Glutamatergic neuron (in vitro differentiated cells): ENCODE measurements at regions not wholly inside any gene's neighbourhood (a gene's known extent, or its start where the extent isn't known, plus 50 kb on each side); places are given as distances from the start of the nearest gene placed in this dataset.

ENCODE experiments used
- DNase-seq: peaks from one replicate; pipeline ENCODE4 v3.0.0; 2022
- H3K27ac Mint-ChIP-seq: one replicate; pipeline ENCODE4 v1.8.0; 2020; ENCODE audit warnings: mild to moderate bottlenecking, mixed read lengths, inconsistent platforms; ENCODE audit not compliant: unreplicated experiment
- H3K27me3 Mint-ChIP-seq: one replicate; pipeline ENCODE4 v1.8.0; 2020; ENCODE audit warnings: mild to moderate bottlenecking, moderate library complexity, mixed read lengths, inconsistent platforms; ENCODE audit not compliant: unreplicated experiment
- H3K36me3 Mint-ChIP-seq: one replicate; pipeline ENCODE4 v1.8.0; 2020; ENCODE audit warnings: mild to moderate bottlenecking, mixed read lengths, inconsistent platforms; ENCODE audit not compliant: unreplicated experiment
- H3K4me1 Mint-ChIP-seq: one replicate; pipeline ENCODE4 v1.8.0; 2020; ENCODE audit warnings: mild to moderate bottlenecking, low read depth, mixed read lengths, inconsistent platforms; ENCODE audit not compliant: unreplicated experiment
- H3K4me3 Mint-ChIP-seq: one replicate; pipeline ENCODE4 v1.8.0; 2020; ENCODE audit warnings: mild to moderate bottlenecking, mixed read lengths, inconsistent platforms; ENCODE audit not compliant: unreplicated experiment
- H3K9me3 Mint-ChIP-seq: one replicate; pipeline ENCODE4 v1.8.0; 2020; ENCODE audit warnings: mild to moderate bottlenecking, moderate library complexity, mixed read lengths, inconsistent platforms; ENCODE audit not compliant: unreplicated experiment
- CTCF ChIP-seq: fragments of 200-600 bp; sonication (generic); IDR thresholded peaks from one replicate; pipeline ENCODE4 v1.5.0; 2021; ENCODE audit not compliant: partially characterized antibody, unreplicated experiment

- Mint-ChIP-seq H3K9me3 (no peaks in the 10 kb centered on the region), H3K36me3 (no peaks in the 10 kb centered on the region), H3K27me3 (peaks cover 5% of the 10 kb centered on the region), H3K27ac (no peak overlapping the region), H3K4me3 (no peak overlapping the region), H3K4me1 (no peaks in the 10 kb centered on the region)
- DNase-seq: no peak
- TF ChIP-seq CTCF: no peak
Observed at GRCh38 chr1:212192261-212192998, 92.8 kb upstream of the PPP2R5A start.

DNA sequence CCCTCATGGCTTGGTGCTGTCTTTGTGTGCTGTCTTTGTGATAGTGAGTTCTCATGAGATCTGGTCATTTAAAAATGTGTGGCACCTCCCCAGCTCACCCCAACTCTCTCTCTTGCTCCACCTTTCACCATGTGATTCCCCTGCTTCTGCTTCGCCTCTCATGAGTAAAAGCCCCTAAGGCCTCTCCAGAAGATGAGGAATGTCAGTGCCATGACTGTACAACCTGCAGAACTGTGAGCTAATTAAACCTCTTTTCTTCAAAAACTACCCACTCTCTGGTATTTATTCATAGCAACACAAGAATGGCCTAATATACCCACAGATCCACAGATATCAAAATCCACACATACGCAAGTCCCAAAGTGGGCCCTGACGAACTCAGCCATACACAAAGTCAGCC is 88.9 kb upstream of the PPP2R5A start:
- no peak overlapping the region for H3K4me3 Mint-ChIP-seq
- H3K27ac Mint-ChIP-seq: no peak overlapping the region
- H3K27me3 Mint-ChIP-seq: peaks cover 2% of the 10 kb centered on the region
- no peaks in the 10 kb centered on the region for H3K36me3 Mint-ChIP-seq
- no peaks in the 10 kb centered on the region for H3K9me3 Mint-ChIP-seq
- no peak for TF ChIP-seq CTCF
- H3K4me1 Mint-ChIP-seq: no peaks in the 10 kb centered on the region
- no peak for DNase-seq

- no peak for TF ChIP-seq CTCF
- H3K9me3 Mint-ChIP-seq: no peaks in the 10 kb centered on the region
- H3K4me1 Mint-ChIP-seq: no peaks in the 10 kb centered on the region
- DNase-seq: no peak
- peaks cover 1% of the 10 kb centered on the region for H3K27me3 Mint-ChIP-seq
- no peak overlapping the region for H3K27ac Mint-ChIP-seq
- no peak overlapping the region for H3K4me3 Mint-ChIP-seq
- H3K36me3 Mint-ChIP-seq: no peaks in the 10 kb centered on the region
Observed at GRCh38 chr1:212201461-212201860, 83.7 kb upstream of the PPP2R5A start.

- Mint-ChIP-seq H3K27me3 (peaks cover 2% of the 10 kb centered on the region), H3K27ac (no peak overlapping the region), H3K4me1 (no peaks in the 10 kb centered on the region), H3K36me3 (no peaks in the 10 kb centered on the region), H3K9me3 (no peaks in the 10 kb centered on the region), H3K4me3 (no peak overlapping the region)
- no peak for TF ChIP-seq CTCF
- no peak for DNase-seq
Observed at GRCh38 chr1:212203630-212204029, 81.6 kb upstream of the PPP2R5A start.

DNA sequence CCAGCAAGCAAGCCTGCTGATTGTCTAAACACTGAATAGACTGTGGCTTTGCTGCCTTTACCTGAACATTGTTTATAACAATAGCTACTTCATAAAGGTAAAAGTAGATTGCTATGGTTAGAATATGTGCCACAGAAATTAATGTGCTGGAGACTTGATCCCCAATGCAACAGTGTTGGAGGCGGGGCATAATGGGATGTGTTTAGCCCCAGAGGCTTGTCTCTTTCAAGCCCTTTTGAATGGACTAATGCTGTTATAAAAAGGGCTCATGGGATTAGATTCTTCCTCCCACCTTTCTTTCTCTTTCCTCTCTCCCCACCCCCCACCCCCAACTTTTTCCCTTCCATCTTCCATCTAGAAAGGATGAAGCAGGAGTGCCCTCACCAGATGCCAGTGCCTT is 80.2 kb upstream of the PPP2R5A start:
- Mint-ChIP-seq H3K27ac (no peak overlapping the region), H3K4me3 (no peak overlapping the region), H3K9me3 (no peaks in the 10 kb centered on the region), H3K4me1 (no peaks in the 10 kb centered on the region), H3K27me3 (peaks cover 4% of the 10 kb centered on the region), H3K36me3 (no peaks in the 10 kb centered on the region)
- DNase-seq: no peak
- no peak for TF ChIP-seq CTCF
